ENCODE measurements at regions not wholly inside any gene's neighbourhood (a gene's known extent, or its start where the extent isn't known, plus 50 kb on each side); places are given as distances from the start of the nearest gene placed in this dataset.

DNA sequence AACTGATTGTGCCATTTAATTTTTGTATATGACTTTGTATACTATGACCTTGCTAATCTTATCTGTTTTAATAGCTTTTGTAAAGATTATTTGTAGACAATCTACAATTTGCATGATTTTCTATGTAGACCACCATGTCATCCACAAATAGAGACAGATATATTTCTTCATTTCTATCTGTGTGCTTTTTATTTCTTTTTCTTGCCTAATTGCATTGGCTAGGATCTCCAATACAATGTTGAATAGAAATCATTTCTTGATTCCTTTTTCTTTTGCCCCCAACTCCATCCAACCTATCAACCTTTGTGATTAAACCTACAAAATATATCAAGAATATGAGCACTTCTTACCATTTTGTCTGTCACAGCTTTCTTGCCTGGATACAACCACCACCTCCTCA, 232.6 kb upstream of the POU3F1 start:
- Histone ChIP-seq H3K27me3 (ENCODE audit: control insufficient read depth in 4 of 4, insufficient read depth in 4 of 4, low read length in 3 of 4) (no peaks in the 10 kb centered on the region), H3K4me3 (ENCODE audit: low read depth in 1 of 3, low read length in 3 of 3) (no peak overlapping the region), H3K9me3 (ENCODE audit: control insufficient read depth in 4 of 4, low read length in 3 of 4) (peaks cover 0 to 7% (median 3%) of the 10 kb centered on the region in 4 donors), H3K9ac (ENCODE audit: low read depth in 1 of 2, low read length in 2 of 2) (no peak overlapping the region), H3K4me1 (ENCODE audit: control insufficient read depth in 4 of 4, insufficient read depth in 4 of 4, low read length in 3 of 4) (no peaks in the 10 kb centered on the region), H3K36me3 (ENCODE audit: control insufficient read depth in 4 of 4, insufficient read depth in 3 of 4, low read depth in 1 of 4, low read length in 3 of 4) (peaks cover 0 to 2% (median 0%) of the 10 kb centered on the region in 4 donors), H3K27ac (ENCODE audit: low read depth in 1 of 2, low read length in 2 of 2) (no peak overlapping the region)
- TF ChIP-seq TAF1 (conservative IDR thresholded peaks at IDR 0.05): no peak
- no peak for TF ChIP-seq HNF4G (IDR thresholded peaks at IDR 0.05)
- no peak for TF ChIP-seq CTCF (IDR thresholded peaks at IDR 0.05; ENCODE audit: low read depth, low read length, missing input control)
- no peak for TF ChIP-seq SP1 (IDR thresholded peaks at IDR 0.05)
- TF ChIP-seq, protein P1, sequence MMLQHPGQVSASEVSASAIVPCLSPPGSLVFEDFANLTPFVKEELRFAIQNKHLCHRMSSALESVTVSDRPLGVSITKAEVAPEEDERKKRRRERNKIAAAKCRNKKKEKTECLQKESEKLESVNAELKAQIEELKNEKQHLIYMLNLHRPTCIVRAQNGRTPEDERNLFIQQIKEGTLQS (IDR thresholded peaks at IDR 0.05): no peak
- no peak for TF ChIP-seq FOXA1 (IDR thresholded peaks at IDR 0.05)
- TF ChIP-seq, protein P2, sequence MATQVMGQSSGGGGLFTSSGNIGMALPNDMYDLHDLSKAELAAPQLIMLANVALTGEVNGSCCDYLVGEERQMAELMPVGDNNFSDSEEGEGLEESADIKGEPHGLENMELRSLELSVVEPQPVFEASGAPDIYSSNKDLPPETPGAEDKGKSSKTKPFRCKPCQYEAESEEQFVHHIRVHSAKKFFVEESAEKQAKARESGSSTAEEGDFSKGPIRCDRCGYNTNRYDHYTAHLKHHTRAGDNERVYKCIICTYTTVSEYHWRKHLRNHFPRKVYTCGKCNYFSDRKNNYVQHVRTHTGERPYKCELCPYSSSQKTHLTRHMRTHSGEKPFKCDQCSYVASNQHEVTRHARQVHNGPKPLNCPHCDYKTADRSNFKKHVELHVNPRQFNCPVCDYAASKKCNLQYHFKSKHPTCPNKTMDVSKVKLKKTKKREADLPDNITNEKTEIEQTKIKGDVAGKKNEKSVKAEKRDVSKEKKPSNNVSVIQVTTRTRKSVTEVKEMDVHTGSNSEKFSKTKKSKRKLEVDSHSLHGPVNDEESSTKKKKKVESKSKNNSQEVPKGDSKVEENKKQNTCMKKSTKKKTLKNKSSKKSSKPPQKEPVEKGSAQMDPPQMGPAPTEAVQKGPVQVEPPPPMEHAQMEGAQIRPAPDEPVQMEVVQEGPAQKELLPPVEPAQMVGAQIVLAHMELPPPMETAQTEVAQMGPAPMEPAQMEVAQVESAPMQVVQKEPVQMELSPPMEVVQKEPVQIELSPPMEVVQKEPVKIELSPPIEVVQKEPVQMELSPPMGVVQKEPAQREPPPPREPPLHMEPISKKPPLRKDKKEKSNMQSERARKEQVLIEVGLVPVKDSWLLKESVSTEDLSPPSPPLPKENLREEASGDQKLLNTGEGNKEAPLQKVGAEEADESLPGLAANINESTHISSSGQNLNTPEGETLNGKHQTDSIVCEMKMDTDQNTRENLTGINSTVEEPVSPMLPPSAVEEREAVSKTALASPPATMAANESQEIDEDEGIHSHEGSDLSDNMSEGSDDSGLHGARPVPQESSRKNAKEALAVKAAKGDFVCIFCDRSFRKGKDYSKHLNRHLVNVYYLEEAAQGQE (IDR thresholded peaks at IDR 0.05): no peak
- no peak for TF ChIP-seq RXRA (IDR thresholded peaks at IDR 0.05)
- DNase-seq (ENCODE audit: low spot score): no peak

DNA sequence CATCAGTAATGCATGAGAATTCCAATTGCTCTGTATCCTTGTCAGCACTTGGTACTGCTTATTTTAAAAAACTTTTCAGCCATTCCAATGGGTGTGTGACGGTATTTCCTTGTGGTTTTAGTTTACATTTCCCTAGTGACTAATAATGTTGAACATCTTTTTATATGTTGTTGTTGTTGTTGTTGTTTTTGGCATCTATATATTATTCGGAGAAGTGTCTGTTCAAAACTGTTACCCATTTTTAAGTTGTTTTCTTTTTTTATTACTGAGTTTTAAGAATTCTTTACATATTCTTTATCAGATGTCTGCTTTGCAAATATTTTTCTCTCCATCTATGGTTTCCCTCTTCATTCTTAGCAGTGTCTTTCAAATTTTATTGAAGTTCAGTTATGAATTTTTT, 231.1 kb upstream of the POU3F1 start:
- no peaks in the 10 kb centered on the region for H3K27me3 ChIP-seq (ENCODE audit: control insufficient read depth in 4 of 4, insufficient read depth in 4 of 4, low read length in 3 of 4)
- peaks cover 0 to 3% (median 0%) of the 10 kb centered on the region in 4 donors for H3K4me1 ChIP-seq (ENCODE audit: control insufficient read depth in 4 of 4, insufficient read depth in 4 of 4, low read length in 3 of 4)
- DNase-seq (ENCODE audit: low spot score): no peak
- peaks cover 0 to 7% (median 3%) of the 10 kb centered on the region in 4 donors for H3K9me3 ChIP-seq (ENCODE audit: control insufficient read depth in 4 of 4, low read length in 3 of 4)
- peaks cover 0 to 2% (median 0%) of the 10 kb centered on the region in 4 donors for H3K36me3 ChIP-seq (ENCODE audit: control insufficient read depth in 4 of 4, insufficient read depth in 3 of 4, low read depth in 1 of 4, low read length in 3 of 4)
- H3K9ac ChIP-seq (ENCODE audit: low read depth in 1 of 2, low read length in 2 of 2): no peak overlapping the region
- no peak overlapping the region for H3K4me3 ChIP-seq (ENCODE audit: low read depth in 1 of 3, low read length in 3 of 3)
- 93% methylated on average over 2 of the region's 2 CpGs for WGBS
- TF ChIP-seq HNF4G (IDR thresholded peaks at IDR 0.05) (no peak), FOXA2 (IDR thresholded peaks at IDR 0.05) (no peak), FOXA1 (IDR thresholded peaks at IDR 0.05) (no peak), ZBTB33 (IDR thresholded peaks at IDR 0.05) (no peak)
- TF ChIP-seq, protein P1 (IDR thresholded peaks at IDR 0.05): no peak
- no peak overlapping the region for H3K27ac ChIP-seq (ENCODE audit: low read depth in 1 of 2, low read length in 2 of 2)

All from liver (tissue), 8 donors.